ENCODE measurements at regions not wholly inside any gene's neighbourhood (a gene's known extent, or its start where the extent isn't known, plus 50 kb on each side); places are given as distances from the start of the nearest gene placed in this dataset.

DNA sequence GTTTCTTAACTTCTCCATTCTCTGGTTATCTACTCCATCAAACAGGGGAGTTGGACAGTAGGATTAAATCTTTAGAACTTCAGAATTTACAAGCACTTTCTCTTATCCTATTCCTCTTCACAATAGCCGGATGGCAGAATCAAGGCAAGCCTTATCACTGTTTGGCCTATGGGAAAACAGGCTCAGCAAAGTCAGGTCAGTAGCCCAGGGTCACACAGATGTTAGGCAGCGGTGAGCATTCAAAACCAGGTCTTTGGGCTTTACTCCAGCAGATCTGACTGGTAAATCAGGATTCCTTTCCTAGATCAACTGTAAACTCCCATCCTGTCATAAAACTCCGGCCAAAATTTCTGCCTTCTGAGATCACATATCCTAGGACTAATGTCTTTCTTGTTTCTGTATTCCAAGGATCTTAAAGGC, 258.4 kb downstream of the OPA1 start:
- Histone ChIP-seq H3K27ac (ENCODE audit: low read depth, low read length) (no peak overlapping the region), H3K9me3 (ENCODE audit: control insufficient read depth, insufficient read depth, low read depth, low read length) (peaks cover 7% of the 10 kb centered on the region; the same call in 1 of the 2 replicates), H3K27me3 (ENCODE audit: control insufficient read depth, insufficient read depth, low read length) (no peaks in the 10 kb centered on the region; the same call in 1 of the 2 replicates), H3K9ac (ENCODE audit: low read length) (no peak overlapping the region), H3K4me1 (ENCODE audit: control insufficient read depth, insufficient read depth, low read length) (peaks cover 25% of the 10 kb centered on the region), H3K4me3 (ENCODE audit: low read depth, low read length) (no peak overlapping the region), H3K36me3 (ENCODE audit: control insufficient read depth, insufficient read depth, low read length) (no peaks in the 10 kb centered on the region)

- Histone ChIP-seq H3K4me3 (ENCODE audit: low read depth, low read length) (no peak overlapping the region), H3K27me3 (ENCODE audit: control insufficient read depth, insufficient read depth, low read length) (no peaks in the 10 kb centered on the region; the same call in 1 of the 2 replicates), H3K36me3 (ENCODE audit: control insufficient read depth, insufficient read depth, low read length) (no peaks in the 10 kb centered on the region), H3K27ac (ENCODE audit: low read depth, low read length) (no peak overlapping the region; the same call in 1 of the 2 replicates), H3K4me1 (ENCODE audit: control insufficient read depth, insufficient read depth, low read length) (peaks cover 25% of the 10 kb centered on the region), H3K9me3 (ENCODE audit: control insufficient read depth, insufficient read depth, low read depth, low read length) (peaks cover 7% of the 10 kb centered on the region; the same call in 1 of the 2 replicates), H3K9ac (ENCODE audit: low read length) (no peak overlapping the region)
Measured at GRCh38 chr3:193851941-193852674, 259.1 kb downstream of the OPA1 start.

- no peaks in the 10 kb centered on the region; the same call in 1 of the 2 replicates for H3K27me3 ChIP-seq (ENCODE audit: control insufficient read depth, insufficient read depth, low read length)
- no peak overlapping the region for H3K9ac ChIP-seq (ENCODE audit: low read length)
- H3K4me3 ChIP-seq (ENCODE audit: low read depth, low read length) = no peak overlapping the region
- H3K27ac ChIP-seq (ENCODE audit: low read depth, low read length) = no peak overlapping the region
- H3K9me3 ChIP-seq (ENCODE audit: control insufficient read depth, insufficient read depth, low read depth, low read length) = peaks cover 7% of the 10 kb centered on the region; the same call in 1 of the 2 replicates
- H3K36me3 ChIP-seq (ENCODE audit: control insufficient read depth, insufficient read depth, low read length) = no peaks in the 10 kb centered on the region
- peaks cover 25% of the 10 kb centered on the region for H3K4me1 ChIP-seq (ENCODE audit: control insufficient read depth, insufficient read depth, low read length)
Measured at GRCh38 chr3:193852901-193853300, 259.9 kb downstream of the OPA1 start.

- no peak overlapping the region for H3K4me3 ChIP-seq (ENCODE audit: low read depth, low read length)
- no peak overlapping the region for H3K27ac ChIP-seq (ENCODE audit: low read depth, low read length)
- H3K9me3 ChIP-seq (ENCODE audit: control insufficient read depth, insufficient read depth, low read depth, low read length) = peaks cover 6% of the 10 kb centered on the region; the same call in 1 of the 2 replicates
- H3K4me1 ChIP-seq (ENCODE audit: control insufficient read depth, insufficient read depth, low read length) = peaks cover 25% of the 10 kb centered on the region
- H3K27me3 ChIP-seq (ENCODE audit: control insufficient read depth, insufficient read depth, low read length) = no peaks in the 10 kb centered on the region; the same call in 1 of the 2 replicates
- no peaks in the 10 kb centered on the region for H3K36me3 ChIP-seq (ENCODE audit: control insufficient read depth, insufficient read depth, low read length)
- no peak overlapping the region for H3K9ac ChIP-seq (ENCODE audit: low read length)
Measured at GRCh38 chr3:193853511-193854219, 260.7 kb downstream of the OPA1 start.

- Histone ChIP-seq H3K27ac (ENCODE audit: low read depth, low read length) (no peak overlapping the region), H3K4me3 (ENCODE audit: low read depth, low read length) (no peak overlapping the region), H3K9me3 (ENCODE audit: control insufficient read depth, insufficient read depth, low read depth, low read length) (no peaks in the 10 kb centered on the region), H3K4me1 (ENCODE audit: control insufficient read depth, insufficient read depth, low read length) (peaks cover 9% of the 10 kb centered on the region; the same call in 1 of the 2 replicates), H3K36me3 (ENCODE audit: control insufficient read depth, insufficient read depth, low read length) (no peaks in the 10 kb centered on the region), H3K27me3 (ENCODE audit: control insufficient read depth, insufficient read depth, low read length) (no peaks in the 10 kb centered on the region; the same call in none of the 2 replicates), H3K9ac (ENCODE audit: low read length) (no peak overlapping the region)
Measured at GRCh38 chr3:193857996-193858395, 265.0 kb downstream of the OPA1 start.

DNA sequence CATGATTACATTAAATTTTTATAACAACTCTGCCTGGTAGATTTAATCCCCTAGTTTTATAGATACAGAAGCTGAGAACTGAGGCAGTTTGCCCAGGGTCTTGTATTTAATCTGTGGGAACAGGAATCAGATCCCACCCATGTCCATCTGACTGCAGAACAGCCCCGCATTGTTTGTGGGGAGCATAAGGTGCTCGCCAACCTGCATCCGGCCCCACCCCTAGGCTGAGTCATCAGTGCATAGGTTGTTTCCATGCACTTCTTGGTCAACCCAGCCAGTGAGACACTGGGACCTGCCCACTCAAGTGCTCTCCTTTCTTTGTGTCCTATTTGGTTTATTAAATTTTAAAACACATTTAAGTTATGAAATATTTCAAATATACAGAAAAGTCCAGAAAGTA, 266.2 kb downstream of the OPA1 start:
- Histone ChIP-seq H3K27ac (ENCODE audit: low read depth, low read length) (no peak overlapping the region), H3K9me3 (ENCODE audit: control insufficient read depth, insufficient read depth, low read depth, low read length) (no peaks in the 10 kb centered on the region), H3K9ac (ENCODE audit: low read length) (no peak overlapping the region), H3K4me3 (ENCODE audit: low read depth, low read length) (no peak overlapping the region), H3K27me3 (ENCODE audit: control insufficient read depth, insufficient read depth, low read length) (no peaks in the 10 kb centered on the region; the same call in 1 of the 2 replicates), H3K4me1 (ENCODE audit: control insufficient read depth, insufficient read depth, low read length) (no peaks in the 10 kb centered on the region), H3K36me3 (ENCODE audit: control insufficient read depth, insufficient read depth, low read length) (no peaks in the 10 kb centered on the region)

- H3K4me3 ChIP-seq (ENCODE audit: low read depth, low read length) = no peak overlapping the region
- H3K36me3 ChIP-seq (ENCODE audit: control insufficient read depth, insufficient read depth, low read length) = no peaks in the 10 kb centered on the region
- no peak overlapping the region for H3K9ac ChIP-seq (ENCODE audit: low read length)
- H3K4me1 ChIP-seq (ENCODE audit: control insufficient read depth, insufficient read depth, low read length) = no peaks in the 10 kb centered on the region
- no peak overlapping the region for H3K27ac ChIP-seq (ENCODE audit: low read depth, low read length)
- H3K27me3 ChIP-seq (ENCODE audit: control insufficient read depth, insufficient read depth, low read length) = no peaks in the 10 kb centered on the region; the same call in 1 of the 2 replicates
- no peaks in the 10 kb centered on the region for H3K9me3 ChIP-seq (ENCODE audit: control insufficient read depth, insufficient read depth, low read depth, low read length)
Measured at GRCh38 chr3:193861012-193861411, 268.0 kb downstream of the OPA1 start.

- Histone ChIP-seq H3K27me3 (ENCODE audit: control insufficient read depth, insufficient read depth, low read length) (peaks cover 11% of the 10 kb centered on the region), H3K36me3 (ENCODE audit: control insufficient read depth, insufficient read depth, low read length) (no peaks in the 10 kb centered on the region), H3K27ac (ENCODE audit: low read depth, low read length) (no peak overlapping the region), H3K9ac (ENCODE audit: low read length) (no peak overlapping the region), H3K9me3 (ENCODE audit: control insufficient read depth, insufficient read depth, low read depth, low read length) (no peaks in the 10 kb centered on the region), H3K4me1 (ENCODE audit: control insufficient read depth, insufficient read depth, low read length) (no peaks in the 10 kb centered on the region; the same call in 1 of the 2 replicates), H3K4me3 (ENCODE audit: low read depth, low read length) (no peak overlapping the region)
Measured at GRCh38 chr3:193862843-193863242, 269.8 kb downstream of the OPA1 start.

DNA sequence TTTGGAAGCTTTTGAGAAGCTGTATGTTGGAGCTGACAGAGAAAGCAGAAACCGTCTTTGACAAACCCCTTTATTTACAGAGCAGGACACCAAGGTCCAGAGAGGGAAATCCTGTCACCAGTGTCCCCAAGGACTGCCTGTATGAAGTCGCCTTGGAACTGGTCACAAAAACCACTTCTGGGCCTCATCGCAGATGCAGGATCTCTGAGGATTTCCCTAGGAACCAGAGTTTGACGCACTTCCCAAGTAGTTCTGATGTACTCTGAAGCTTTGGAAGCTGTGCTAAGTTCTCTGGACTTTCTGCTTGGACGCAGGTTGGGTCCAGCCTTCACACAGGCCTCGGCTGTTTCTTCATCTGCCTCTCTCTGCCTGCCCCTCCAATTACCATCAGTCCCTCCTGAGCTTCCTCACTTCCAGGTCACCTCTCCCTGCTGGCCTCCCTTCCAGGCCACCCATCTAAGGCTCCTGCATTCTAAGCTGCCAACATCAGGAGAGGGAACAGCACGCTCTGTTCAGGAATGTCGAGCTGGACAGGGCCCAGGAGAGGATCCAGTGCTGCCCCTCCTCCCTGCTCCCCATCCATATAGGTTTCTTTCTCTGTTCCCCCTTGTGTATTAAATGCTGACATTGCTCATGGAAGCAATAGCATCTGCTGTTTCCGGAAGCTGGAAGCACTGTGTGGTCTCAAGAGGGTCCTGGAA, 270.8 kb downstream of the OPA1 start:
- Histone ChIP-seq H3K9me3 (ENCODE audit: control insufficient read depth, insufficient read depth, low read depth, low read length) (no peaks in the 10 kb centered on the region), H3K36me3 (ENCODE audit: control insufficient read depth, insufficient read depth, low read length) (no peaks in the 10 kb centered on the region), H3K9ac (ENCODE audit: low read length) (no peak overlapping the region), H3K27ac (ENCODE audit: low read depth, low read length) (no peak overlapping the region), H3K27me3 (ENCODE audit: control insufficient read depth, insufficient read depth, low read length) (peaks cover 21% of the 10 kb centered on the region), H3K4me3 (ENCODE audit: low read depth, low read length) (no peak overlapping the region), H3K4me1 (ENCODE audit: control insufficient read depth, insufficient read depth, low read length) (peaks cover 5% of the 10 kb centered on the region; the same call in 1 of the 2 replicates)

DNA sequence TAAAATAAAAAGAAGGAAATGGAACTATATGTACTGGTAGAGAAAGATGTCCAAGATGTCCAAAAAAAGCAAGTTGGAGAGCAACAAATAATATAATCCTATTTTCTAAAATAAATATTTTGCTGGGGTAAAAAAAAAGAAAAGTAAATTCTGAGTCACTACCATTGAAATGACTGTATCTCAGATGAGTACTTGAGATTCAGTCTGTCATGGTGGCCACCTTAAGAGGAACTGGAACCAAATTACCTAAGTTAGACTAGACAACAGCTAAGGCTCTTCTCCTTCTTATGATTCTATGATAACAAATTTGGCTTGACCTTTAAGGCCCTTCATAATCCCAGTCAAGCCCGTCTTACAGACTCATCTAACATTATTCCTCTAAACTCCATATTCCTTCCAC, 270.6 kb upstream of the HES1 start:
- Histone ChIP-seq H3K9me3 (ENCODE audit: control insufficient read depth, insufficient read depth, low read depth, low read length) (no peaks in the 10 kb centered on the region), H3K27me3 (ENCODE audit: control insufficient read depth, insufficient read depth, low read length) (peaks cover 36% of the 10 kb centered on the region), H3K36me3 (ENCODE audit: control insufficient read depth, insufficient read depth, low read length) (no peaks in the 10 kb centered on the region), H3K9ac (ENCODE audit: low read length) (no peak overlapping the region), H3K4me3 (ENCODE audit: low read depth, low read length) (no peak overlapping the region), H3K4me1 (ENCODE audit: control insufficient read depth, insufficient read depth, low read length) (peaks cover 19% of the 10 kb centered on the region), H3K27ac (ENCODE audit: low read depth, low read length) (no peak overlapping the region)
